ENCODE measurements at regions not wholly inside any gene's neighbourhood (a gene's known extent, or its start where the extent isn't known, plus 50 kb on each side); places are given as distances from the start of the nearest gene placed in this dataset.

- DNase-seq, result no peak
These were observed 214.3 kb upstream of the NXPH2 start for GRCh38 chr2:138994502-138994901.

- DNase-seq, result no peak
These were observed 205.7 kb upstream of the NXPH2 start for GRCh38 chr2:138985881-138986280.

- no peak for DNase-seq
These were observed 199.1 kb upstream of the NXPH2 start for GRCh38 chr2:138979131-138979785.

GRCh38 chr2:138974651-138975050, 194.5 kb upstream of the NXPH2 start:
- DNase-seq, result no peak

GRCh38 chr2:138964418-138964817, 184.2 kb upstream of the NXPH2 start:
- no peak for DNase-seq

- no peak for DNase-seq
These were observed 182.5 kb upstream of the NXPH2 start for GRCh38 chr2:138962686-138963085.

- no peak for DNase-seq
These were observed 180.0 kb upstream of the NXPH2 start for GRCh38 chr2:138960191-138960590.

- no peak for DNase-seq
These were observed 178.8 kb upstream of the NXPH2 start for GRCh38 chr2:138959031-138959430.

- DNase-seq, result no peak
These were observed 175.9 kb upstream of the NXPH2 start for GRCh38 chr2:138956116-138956515.

GRCh38 chr2:138950486-138950885, 170.3 kb upstream of the NXPH2 start:
- DNase-seq, result no peak

GRCh38 chr2:138949517-138949916, 169.3 kb upstream of the NXPH2 start:
- DNase-seq, result no peak

GRCh38 chr2:138948070-138948539, 167.9 kb upstream of the NXPH2 start:
- DNase-seq, result no peak

GRCh38 chr2:138943470-138943869, 163.3 kb upstream of the NXPH2 start:
- DNase-seq, result no peak

GRCh38 chr2:138942466-138942865, 162.3 kb upstream of the NXPH2 start:
- no peak for DNase-seq

- DNase-seq, result no peak
These were observed 151.4 kb upstream of the NXPH2 start for GRCh38 chr2:138931284-138932256.

GRCh38 chr2:138930571-138930970, 150.4 kb upstream of the NXPH2 start:
- DNase-seq, result no peak

GRCh38 chr2:138928374-138929021, 148.3 kb upstream of the NXPH2 start:
- DNase-seq, result no peak

- peak; percentile 3 for DNase-seq
These were observed 142.9 kb upstream of the NXPH2 start for GRCh38 chr2:138922973-138923563.

GRCh38 chr2:138919120-138919747, 139.0 kb upstream of the NXPH2 start:
- DNase-seq, result no peak

- DNase-seq, result no peak
These were observed 130.2 kb upstream of the NXPH2 start for GRCh38 chr2:138910427-138910826.

GRCh38 chr2:138906549-138906948, 126.4 kb upstream of the NXPH2 start:
- no peak for DNase-seq

- DNase-seq, result no peak
These were observed 122.2 kb upstream of the NXPH2 start for GRCh38 chr2:138902239-138902871.
